Activated T-helper 1 cell treated with Interleukin-2 at 50 U/mL for 16 hours (primary cell): ENCODE measurements at regions not wholly inside any gene's neighbourhood (a gene's known extent, or its start where the extent isn't known, plus 50 kb on each side); places are given as distances from the start of the nearest gene placed in this dataset.
"Not testable (repeated sequence)": the region's sequence is repeated elsewhere in the genome, so short reads cannot be mapped to it uniquely, and the experiment has no call there.

Source experiments
- DNase-seq: peaks from one replicate; pipeline ENCODE4 v3.0.0-alpha.2; 2020; ENCODE audit warnings: low read depth

DNA sequence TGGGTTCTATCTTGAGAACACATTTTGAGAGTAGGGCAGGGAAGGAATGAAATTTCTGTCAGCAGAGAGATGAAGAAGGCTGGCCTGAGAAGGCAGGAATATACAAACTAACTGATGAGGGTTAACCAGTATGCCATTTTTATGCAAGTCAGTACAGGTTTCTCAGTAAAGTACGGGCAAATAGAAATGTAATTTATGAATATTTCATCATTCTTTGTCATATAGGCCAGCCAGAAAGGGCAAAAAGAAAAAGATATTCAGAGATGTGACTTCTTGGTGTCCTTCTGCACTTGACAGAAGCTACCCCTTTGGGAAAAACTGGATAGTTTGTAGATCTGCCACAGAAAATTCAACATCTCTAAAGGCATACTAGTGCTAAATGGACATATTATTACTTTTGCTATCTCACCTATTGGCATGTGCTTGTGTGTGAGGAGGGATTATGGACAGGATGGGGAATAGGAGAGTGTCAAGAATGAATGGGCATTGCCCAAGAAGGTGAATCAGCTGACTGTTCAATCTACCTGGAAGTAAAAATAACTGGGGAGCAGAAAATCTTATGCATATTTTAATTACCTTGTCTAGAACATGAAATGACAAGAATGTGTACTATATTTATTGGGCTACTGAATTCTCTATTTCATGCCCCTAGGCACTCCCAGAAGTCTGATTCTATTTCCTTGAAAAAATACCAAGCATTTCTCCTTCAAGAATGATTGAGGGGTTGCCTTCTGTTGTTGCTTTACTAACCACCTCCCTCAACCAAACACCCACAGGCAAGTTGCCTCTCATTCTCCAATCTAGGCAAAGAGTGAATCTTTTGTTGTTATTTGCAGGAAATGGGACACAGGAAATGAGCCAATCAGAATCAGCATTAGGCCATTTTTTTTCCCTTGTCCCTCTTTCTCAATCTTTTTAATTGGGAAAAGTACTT is 175.1 kb upstream of the SLC38A2 start:
- DNase-seq: no peak

DNA sequence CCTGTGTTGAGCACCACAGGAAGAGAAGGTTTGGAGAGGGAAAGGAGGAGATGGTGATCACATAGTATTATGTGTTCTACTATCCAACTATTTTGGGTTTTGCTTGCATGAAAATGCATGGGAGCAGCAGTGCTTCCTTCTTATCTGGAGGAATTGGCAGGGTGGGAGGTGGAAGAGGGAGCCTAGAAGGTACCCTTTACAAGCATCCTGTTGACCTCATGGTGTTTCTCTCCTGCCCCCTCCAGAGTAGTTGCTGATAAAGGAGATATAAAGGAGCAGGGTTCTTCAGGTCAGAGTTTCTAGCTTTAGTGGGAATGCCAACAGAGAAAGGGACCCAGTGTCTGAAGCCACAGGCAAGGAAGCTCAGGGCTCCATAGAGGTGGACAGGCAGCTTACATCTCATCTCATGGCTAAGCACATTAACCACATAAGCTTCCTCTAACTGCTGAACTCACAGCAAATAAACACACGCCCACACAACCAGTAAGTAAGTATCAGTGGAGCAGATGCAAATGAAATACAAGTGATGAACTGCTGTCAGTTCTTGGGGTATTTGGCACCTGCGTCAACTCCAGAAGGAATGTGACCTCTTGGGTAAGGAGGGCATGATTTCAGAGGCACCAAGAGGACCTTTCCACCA is 174.2 kb upstream of the SLC38A2 start:
- no peak for DNase-seq

DNA sequence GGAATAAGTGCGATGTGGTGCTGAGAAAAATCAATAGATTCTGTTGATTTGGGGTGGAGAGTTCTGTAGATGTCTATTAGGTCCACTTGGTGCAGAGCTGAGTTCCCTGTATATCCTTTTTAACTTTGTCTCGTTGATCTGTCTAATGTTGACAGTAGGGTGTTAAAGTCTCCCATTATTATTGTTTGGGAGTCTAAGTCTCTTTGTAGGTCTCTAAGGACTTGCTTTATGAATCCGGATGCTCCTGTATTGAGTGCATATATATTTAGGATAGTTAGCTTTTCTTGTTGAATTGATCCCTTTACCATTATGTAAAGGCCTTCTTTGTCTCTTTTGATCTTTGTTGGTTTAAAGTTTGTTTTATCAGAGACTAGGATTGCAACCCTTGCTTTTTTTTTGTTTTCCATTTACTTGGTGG is 170.8 kb upstream of the SLC38A2 start:
- DNase-seq: not testable (repeated sequence)

DNA sequence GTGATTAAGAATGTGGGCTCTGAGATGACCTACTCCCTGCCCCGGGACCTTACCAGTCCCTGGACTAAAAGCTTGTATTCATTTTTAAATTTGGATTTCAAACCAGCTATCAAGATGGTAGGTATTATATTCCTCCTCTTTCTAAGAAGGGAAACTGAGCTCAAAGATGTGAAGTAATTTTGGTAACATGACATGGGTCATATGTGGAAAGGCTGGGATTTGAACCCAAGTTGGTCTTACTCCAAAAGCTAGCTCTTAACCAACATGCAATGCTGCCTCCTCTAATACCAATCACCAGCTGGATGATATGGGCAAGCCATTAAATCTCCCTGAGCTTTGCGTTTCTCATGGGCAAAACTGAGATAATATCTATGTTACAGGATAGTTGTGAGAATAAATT is 166.4 kb upstream of the SLC38A2 start:
- DNase-seq: no peak

DNA sequence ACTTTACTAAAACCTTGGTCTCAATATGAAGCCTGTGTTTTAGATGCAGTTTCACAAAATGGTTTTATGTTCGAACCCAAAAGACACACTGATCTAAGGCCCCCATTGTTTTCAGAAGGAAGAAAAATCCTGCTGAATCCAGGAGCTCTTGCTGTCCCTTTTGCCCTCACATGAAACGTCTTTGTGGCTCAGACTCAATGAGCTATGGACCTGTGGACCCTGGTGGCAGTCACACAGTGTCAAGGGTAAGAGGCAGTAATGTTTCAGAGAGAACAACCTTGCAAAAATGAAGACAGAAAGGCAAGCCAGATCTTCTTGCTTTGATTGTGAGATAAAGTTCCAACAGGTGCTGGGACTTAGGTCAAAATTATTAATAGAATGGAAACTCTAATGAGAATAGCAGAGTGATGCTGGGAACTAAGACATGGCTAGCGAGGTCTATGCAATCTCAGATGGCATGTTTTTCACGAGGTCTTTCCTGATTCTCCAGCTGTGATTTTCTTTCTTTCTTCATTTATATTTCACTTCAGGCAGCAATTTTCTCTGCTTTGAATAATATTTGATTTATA is 164.9 kb upstream of the SLC38A2 start:
- no peak for DNase-seq

DNA sequence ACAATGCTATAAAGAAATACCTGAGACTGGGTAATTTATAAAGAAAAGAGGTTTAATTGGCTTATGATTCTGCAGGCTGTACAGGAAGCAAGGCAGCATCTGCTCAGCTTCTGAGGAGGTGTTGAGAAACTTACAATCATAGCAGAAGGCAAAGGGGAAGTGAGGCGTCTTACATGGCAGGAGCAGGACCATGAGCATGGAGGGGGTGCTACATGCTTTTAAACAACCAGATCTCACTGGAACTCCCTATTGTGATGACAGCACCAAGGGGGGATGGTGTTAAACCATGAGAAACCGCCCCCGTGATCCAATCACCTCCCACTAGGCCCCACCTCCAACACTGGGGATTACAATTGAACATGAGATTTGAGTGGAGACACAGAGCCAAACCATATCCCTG is 163.7 kb upstream of the SLC38A2 start:
- not testable (repeated sequence) for DNase-seq

DNA sequence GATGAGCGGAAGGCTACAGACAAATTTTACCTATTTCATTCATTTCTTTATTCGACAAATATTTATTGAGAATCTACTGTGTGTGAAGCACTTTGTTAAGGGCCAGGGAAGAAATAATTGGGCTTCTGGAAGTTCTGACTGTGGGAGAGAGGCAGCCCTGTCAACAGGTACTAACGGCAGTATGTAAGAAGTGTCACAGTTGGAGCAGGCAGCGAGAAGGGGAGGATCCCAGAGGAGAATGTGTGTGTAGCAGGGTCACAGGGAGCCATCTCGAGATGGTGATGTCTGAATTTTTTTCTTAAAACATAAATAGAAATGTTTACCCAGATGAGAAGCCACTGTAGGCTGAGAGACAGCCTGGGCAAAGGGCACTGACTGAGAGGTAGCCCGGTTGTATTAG is 163.3 kb upstream of the SLC38A2 start:
- no peak for DNase-seq

DNA sequence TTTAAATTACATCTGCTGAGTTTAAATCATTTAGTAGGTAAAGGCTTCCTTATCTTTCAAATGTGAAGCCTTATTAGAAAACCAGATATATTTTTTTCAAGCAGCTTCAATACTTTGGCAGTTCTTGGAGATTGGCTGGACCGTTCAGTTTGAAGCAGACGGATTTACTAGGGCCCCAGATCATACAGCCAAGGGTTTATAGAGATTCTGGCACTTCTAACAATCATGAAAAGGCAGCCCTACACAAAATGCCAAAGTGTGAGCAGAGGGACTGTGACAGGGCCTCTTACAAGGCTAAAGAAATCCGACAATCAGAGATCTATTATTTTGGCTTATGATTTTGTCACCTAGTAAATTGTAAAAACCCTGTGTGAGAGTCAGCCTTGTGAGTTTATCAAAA is 162.8 kb upstream of the SLC38A2 start:
- no peak for DNase-seq

DNA sequence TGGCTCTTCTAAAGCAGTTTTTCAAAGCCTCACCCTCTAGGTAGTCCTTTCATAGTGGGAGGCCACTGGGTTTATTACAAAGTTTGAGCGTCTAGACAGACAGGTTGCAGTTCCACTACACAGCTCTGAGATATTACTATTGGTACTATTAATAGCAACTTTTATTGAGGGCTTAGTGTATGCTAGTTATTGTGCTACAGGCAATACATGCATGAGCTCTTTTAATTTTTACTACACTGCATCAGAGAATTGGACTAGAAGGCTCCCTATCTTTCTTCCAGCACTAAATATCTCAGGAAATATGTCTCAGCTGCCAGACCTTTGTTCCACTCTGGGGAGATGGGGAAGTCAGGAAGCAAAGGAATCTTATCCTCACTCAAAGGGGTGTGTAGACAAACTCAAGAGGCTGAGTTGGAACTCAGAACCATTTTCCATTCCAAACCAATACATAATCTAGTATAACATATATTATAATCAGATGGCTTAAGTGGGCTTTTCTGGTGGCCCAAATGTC is 161.8 kb upstream of the SLC38A2 start:
- DNase-seq: no peak

DNA sequence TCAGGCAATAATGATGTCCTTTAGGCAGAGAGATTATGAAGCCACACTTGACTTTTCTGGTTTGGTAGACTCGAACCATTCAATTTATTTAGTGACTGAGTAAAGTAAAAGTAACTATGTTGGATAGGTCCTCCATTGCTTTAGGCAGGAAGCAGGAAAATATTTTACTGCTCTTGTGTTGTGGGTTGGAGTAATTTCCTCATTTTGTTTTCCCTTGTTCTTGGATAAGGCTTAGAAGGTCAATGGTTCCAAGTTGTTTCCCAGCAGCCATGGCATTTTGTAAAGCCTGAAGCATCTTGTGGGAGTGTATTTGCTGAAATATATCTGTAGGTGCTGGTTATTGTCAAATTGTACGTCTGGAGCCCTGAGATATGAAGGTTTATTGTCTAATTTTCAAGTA is 161.2 kb upstream of the SLC38A2 start:
- DNase-seq: no peak

DNA sequence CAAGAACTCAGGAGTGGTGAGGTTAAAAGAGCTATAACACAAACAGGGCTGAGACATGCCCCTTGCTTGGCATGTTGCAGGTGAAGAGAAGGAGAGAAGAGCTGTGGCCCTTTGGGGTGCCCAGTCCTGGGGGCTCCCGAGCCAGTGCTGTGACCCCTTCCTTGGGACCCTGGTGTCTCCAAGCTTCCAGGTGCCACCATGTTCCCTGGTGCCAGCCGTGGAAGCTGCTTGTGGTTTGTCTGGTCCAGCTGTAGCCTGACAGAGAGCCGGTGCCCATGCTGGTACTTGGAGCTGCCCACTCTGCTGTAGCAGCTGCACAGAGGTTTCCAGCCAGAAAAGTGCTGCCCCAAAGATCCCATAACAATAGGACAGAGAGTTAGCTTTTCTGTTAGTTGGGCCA is 159.2 kb upstream of the SLC38A2 start:
- no peak for DNase-seq

DNA sequence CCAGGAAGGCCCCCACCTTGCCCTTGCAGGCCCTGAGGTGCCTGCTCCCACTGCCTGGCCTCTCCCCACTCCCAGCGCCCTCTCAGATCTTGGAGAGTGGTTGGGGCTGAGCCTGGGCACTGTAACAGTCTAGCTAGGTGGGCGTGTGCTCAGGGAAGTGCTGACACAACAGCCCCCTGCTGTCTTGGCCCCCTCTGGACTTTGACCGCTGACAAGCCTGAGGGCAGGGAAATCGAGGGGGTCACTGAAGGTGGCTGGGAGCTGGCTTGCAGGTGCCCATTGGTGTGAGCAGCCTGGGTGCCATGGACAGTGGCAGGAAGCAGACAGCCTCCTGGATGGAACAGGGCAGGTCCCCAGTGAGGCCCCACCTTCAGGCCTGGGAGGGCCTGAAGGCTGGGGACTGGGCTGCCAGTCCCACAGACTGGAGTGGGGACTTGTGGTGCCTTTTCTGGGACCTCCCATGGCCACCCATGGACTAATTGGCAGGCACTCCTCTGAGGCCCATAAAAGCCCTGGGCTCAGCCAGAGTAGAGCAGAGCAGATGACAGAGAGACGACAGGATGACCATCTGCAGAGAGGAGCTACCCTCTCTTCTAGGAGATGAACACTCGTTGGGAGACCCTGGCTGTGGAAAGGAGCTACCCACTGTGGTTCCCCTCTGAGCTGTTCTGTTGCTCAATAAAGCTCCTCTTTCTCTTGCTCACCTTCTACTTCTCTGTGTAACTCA is 158.6 kb upstream of the SLC38A2 start:
- DNase-seq: no peak

DNA sequence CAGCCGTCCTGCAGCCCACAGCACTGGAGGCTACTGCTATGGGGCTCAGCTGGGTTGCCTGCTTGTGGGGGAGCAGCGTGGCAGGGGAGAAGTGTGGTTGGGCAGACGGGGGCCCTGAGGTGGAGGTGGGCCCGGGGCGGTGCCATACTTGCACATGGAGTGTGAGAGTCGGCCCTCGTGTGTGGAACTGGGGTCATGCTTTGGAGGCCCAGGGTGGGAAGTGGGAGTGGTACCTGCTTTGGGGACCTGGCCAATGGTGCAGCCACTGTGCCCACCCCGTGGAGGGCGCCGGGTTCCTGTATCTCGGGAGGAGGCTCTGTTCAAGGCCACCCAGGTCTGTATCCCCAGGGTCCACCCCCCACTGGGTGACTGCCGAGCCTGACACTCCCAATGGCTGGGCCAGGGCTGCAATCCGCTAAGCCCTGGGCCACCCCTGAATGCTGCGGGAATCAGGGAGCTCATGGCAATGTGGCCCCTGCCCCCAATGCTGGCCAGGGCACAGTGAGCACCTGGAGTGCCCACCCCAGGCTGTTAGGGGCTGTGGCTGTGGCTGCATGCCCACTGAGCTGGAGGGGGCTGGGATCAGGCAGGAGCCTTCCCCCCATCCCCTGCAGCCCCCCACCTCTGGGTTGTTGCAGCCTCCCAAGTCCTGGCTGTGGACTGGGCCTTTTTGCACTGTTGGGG is 157.9 kb upstream of the SLC38A2 start:
- DNase-seq: no peak

DNA sequence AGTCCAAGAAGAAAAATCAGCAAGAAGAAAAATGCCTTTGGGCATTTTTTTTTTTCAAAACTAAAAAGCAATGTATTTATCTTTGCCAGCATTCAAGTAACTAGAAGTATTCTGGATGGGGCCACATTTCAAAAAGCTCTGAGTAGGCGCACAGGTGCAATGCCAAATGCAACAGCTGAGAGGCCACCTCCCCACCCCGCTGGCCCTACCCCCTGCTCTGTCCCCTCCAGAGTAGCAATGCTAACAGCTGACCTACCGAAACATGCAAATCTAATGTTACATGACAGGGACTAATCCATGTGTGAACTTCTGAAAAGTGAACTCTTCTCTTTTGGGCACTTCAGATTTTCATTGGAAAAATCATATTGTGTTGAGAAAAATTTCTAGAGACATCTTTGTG is 153.7 kb upstream of the SLC38A2 start:
- DNase-seq: no peak

DNA sequence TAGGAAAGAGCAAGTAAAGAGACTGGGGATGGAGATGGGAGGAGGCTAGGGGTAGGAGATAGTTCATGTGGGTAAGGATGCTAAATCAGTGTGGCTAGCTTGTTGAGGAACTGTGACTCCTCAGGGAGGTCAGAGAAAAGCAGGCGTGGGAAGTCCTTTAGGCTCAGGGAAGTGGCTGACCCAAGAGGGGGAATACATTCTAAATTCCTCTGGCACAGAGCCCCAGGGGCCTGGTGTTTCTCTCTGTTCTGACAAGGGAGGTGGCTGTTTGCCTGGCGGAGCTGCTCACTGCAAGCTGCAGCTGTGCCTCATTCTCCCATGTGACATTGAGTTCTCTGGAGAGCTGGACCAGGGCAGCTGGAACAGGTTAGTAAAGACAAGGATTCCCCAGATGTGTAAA is 152.2 kb upstream of the SLC38A2 start:
- no peak for DNase-seq

DNA sequence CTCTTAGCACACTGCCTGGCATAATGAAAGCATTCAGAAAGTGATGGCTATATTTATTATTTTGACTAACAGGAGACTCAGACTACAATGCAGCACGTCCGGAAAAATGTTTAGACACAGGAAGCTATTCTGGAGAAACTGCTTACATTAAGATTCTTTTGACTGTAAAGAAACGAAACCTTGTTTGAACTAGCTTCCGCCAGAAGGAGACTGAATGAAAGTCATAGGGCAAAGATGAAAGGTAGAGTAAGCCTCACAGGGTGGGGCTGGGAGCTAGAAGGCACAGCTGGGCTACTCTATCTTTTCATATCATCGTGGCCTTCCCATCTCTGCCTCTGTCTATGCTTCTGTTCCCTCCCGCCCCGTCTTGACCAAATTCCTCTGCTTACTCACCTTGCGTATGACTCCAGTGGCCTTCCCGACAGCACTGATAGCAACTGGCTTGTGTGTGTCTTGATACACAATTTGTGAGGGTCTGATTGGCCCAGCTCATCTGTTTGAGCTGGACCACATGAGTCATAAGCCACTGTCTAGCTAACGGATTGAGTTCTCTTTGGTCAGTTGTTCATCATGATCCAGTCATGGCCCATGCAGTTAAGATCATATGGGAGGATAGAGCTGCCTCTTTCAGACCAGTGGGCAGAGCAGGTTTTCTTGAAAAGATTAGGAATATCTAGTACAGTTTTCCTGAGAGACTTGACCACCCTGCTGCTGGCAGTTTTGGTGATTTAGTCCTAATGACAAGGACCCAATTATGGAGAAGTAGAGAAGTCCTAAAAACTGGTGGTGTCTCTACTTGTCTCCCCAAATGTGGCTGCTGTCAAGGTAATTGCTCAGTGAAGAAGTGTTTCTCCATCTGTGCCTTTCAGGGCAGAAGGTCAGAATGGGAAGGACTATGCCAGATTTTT is 151.5 kb upstream of the SLC38A2 start:
- DNase-seq: no peak

DNA sequence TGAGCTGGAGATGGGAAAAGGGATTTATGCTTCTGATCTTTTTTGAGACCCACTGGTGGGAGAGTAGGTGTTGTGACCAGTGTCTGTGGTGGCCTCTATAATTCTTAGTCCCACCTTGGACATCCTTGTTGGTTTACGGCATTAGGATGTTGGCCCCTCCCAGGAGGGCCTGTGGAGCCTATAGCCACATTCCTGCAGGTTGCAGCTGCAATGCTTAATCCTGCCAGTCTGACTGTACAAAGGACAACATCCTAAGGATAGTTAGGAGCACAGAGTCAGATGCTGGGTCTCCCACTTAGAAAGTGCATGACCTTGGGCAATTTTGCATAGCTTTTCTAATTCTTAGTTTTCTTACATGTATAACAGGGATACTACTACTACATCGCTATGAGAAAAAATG is 150.9 kb upstream of the SLC38A2 start:
- no peak for DNase-seq

DNA sequence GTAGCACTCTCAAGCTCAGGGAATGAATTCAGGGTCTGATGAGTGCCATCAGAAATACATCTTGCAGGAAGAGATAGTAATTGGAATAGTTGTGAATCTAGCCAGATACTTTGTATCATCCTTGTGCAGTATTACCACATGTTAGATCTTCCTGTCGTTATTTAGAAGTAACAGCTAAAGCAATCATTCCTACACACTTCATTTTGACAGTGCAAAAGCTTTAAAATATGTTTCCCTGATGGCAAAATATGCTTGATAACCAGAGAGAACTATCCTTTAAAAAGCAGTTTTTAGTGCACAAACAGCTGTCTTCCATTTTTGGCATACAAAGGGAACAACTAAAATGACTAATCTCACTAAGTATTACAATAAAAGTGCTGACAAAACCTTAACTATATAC is 149.5 kb upstream of the SLC38A2 start:
- no peak for DNase-seq

DNA sequence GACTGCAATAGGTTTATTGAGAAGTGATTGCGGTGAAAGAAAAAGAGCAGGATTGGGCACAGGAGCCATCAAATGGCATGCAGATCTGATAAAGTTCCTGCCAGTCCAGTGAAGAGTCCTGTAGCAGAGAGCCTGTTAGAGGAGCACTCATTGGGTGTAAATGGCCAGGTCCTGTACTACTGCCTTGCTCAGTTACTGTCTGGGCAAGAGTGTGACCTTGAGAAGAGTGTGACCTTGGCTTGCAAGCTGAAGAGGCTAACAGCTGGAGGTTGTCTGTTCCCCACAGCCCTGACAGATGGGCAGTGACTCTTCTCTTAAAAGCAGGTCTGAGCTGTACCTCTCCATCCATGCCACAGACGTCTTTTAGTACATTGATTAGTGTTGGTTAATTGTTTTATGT is 148.6 kb upstream of the SLC38A2 start:
- DNase-seq: no peak

DNA sequence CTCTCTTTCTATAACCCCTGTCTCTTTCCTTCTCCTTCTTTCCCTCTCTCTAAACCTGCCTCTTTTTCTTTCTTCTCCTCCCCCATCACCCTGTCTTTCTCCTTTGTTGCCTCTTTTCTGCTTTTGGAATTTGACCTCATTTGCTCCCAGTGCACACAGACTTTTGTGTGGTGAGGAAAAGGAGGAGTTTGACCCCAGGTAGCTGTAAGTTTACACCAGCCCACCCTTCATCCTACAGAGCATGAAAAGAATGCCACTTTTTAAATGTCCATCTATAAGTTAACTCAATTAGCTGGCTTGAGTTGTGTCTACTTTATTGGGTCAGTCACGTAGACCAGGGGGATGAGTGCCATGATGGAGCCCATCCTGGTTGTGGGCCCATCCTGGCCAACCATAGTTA is 146.8 kb upstream of the SLC38A2 start:
- no peak for DNase-seq

DNA sequence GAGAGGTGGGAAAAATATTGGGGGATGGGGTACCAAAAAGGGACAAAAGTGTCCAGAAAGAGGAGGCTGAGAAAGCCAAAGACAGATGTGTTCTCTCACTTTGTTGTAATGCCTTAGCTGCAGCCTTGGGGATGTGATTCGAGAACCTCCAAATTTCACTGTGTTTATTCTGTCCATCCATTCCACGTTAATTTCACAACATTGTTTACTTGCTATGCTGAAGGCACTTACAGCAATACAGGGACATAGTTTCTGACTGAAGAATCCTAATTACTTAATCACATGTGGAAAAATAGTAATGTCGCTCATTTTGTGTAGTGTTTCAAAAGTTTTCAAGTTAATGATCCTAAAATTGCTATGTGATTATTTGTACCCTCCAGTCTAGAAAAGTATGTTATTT is 146.2 kb upstream of the SLC38A2 start:
- no peak for DNase-seq
